ENCODE measurements at regions not wholly inside any gene's neighbourhood (a gene's known extent, or its start where the extent isn't known, plus 50 kb on each side); places are given as distances from the start of the nearest gene placed in this dataset.

- DNase-seq (ENCODE audit: low spot score) = no peak
- no peak for TF ChIP-seq CTCF (IDR thresholded peaks at IDR 0.05)
These were observed 555.7 kb downstream of the DSC3 start for GRCh38 chr18:30486856-30487255.

GRCh38 chr18:30485078-30485477 lies 557.5 kb downstream of the DSC3 start:
- TF ChIP-seq CTCF (IDR thresholded peaks at IDR 0.05) = no peak
- no peak overlapping the region for H3K27ac ChIP-seq
- no peak overlapping the region for H3K4me3 ChIP-seq
- DNase-seq (ENCODE audit: low spot score) = no peak

More at GRCh38 chr18:30486856-30487255, 555.7 kb downstream of the DSC3 start:
- no peak overlapping the region for H3K27ac ChIP-seq
- no peak overlapping the region for H3K4me3 ChIP-seq

- no peak for TF ChIP-seq CTCF (IDR thresholded peaks at IDR 0.05)
- H3K4me3 ChIP-seq = no peak overlapping the region
- no peak overlapping the region for H3K27ac ChIP-seq
- no peak for DNase-seq (ENCODE audit: low spot score)
These were observed 560.7 kb downstream of the DSC3 start for GRCh38 chr18:30481871-30482270.

- Histone ChIP-seq H3K4me3 (no peak overlapping the region), H3K27ac (no peak overlapping the region)
- DNase-seq (ENCODE audit: low spot score) = no peak
- no peak for TF ChIP-seq CTCF (IDR thresholded peaks at IDR 0.05)
These were observed 573.5 kb downstream of the DSC3 start for GRCh38 chr18:30469091-30469490.

GRCh38 chr18:30465096-30465495 lies 577.4 kb downstream of the DSC3 start:
- Histone ChIP-seq H3K27ac (no peak overlapping the region), H3K4me3 (no peak overlapping the region)
- no peak for DNase-seq (ENCODE audit: low spot score)
- no peak for TF ChIP-seq CTCF (IDR thresholded peaks at IDR 0.05)

GRCh38 chr18:30457156-30457555 lies 585.4 kb downstream of the DSC3 start:
- DNase-seq (ENCODE audit: low spot score) = no peak
- H3K27ac ChIP-seq = no peak overlapping the region
- no peak for TF ChIP-seq CTCF (IDR thresholded peaks at IDR 0.05)
- no peak overlapping the region for H3K4me3 ChIP-seq

- Histone ChIP-seq H3K27ac (no peak overlapping the region), H3K4me3 (no peak overlapping the region)
- no peak for DNase-seq (ENCODE audit: low spot score)
- TF ChIP-seq CTCF (IDR thresholded peaks at IDR 0.05) = no peak
These were observed 586.8 kb downstream of the DSC3 start for GRCh38 chr18:30455741-30456140.
